CD4-positive, alpha-beta T cell (primary cell): ENCODE measurements at regions not wholly inside any gene's neighbourhood (a gene's known extent, or its start where the extent isn't known, plus 50 kb on each side); places are given as distances from the start of the nearest gene placed in this dataset.

Experiments
- ATAC-seq: fragments of 200-7000 bp; cut with Tn5 transposase; one replicate; pipeline ENCODE4 v1.10.0; 2022; ENCODE audit warnings: mild to moderate bottlenecking; ENCODE audit not compliant: poor library complexity
- CTCF ChIA-PET: fragments of 350-600 bp; sonication (Branson Sonifier 250); formaldehyde crosslinking; loops from one replicate; lab custom pipeline; 2021; ENCODE audit warnings: antibody characterized with exemption, inconsistent platforms; lab: Charles Lee
- POLR2A ChIA-PET: fragments of 350-600 bp; sonication (Branson Sonifier 250); formaldehyde crosslinking; loops from one replicate; lab custom pipeline; 2021; ENCODE audit warnings: antibody characterized with exemption, inconsistent platforms; lab: Charles Lee
- DNase-seq, 14 experiments: peaks; one replicate each; pipeline ENCODE4 v3.0.0-alpha.2; 2013 to 2020; ENCODE audit warnings: mixed read lengths in 2 of 14
- H3K27ac ChIP-seq, 2 donors: one replicate each; pipeline versions ENCODE4 v1.5.1 to v1.7.0; 2013; ENCODE audit warnings: low read length in 2 of 2, low read depth in 1 of 2, mild to moderate bottlenecking in 1 of 2
- H3K27me3 ChIP-seq, 2 experiments: 1 replicate in 1 of 2; 2 replicates in 1 of 2; pipeline versions ENCODE4 v1.6.1 to v1.7.0; 2013; ENCODE audit warnings: low read length in 2 of 2, control low read depth in 1 of 2, mild to moderate bottlenecking in 1 of 2, moderate library complexity in 1 of 2; ENCODE audit not compliant: insufficient read depth in 2 of 2, control insufficient read depth in 1 of 2
- H3K36me3 ChIP-seq: one replicate; pipeline ENCODE4 v1.6.1; 2013; ENCODE audit warnings: low read length, control low read depth; ENCODE audit not compliant: insufficient read depth
- H3K4me1 ChIP-seq: one replicate; pipeline ENCODE4 v1.6.1; 2013; ENCODE audit warnings: low read length, control low read depth; ENCODE audit not compliant: insufficient read depth
- H3K4me3 ChIP-seq: one replicate; pipeline ENCODE4 v1.5.1; 2013; ENCODE audit warnings: mild to moderate bottlenecking, low read length, moderate library complexity
- H3K9me3 ChIP-seq, 2 experiments: 1 replicate in 1 of 2; 2 replicates in 1 of 2; pipeline versions ENCODE4 v1.6.1 to v1.7.0; 2013; ENCODE audit warnings: low read length in 2 of 2, mild to moderate bottlenecking in 2 of 2, control low read depth in 1 of 2, moderate library complexity in 1 of 2; ENCODE audit not compliant: control insufficient read depth in 1 of 2, insufficient read depth in 1 of 2
- H3K27ac Mint-ChIP-seq: one replicate; pipeline ENCODE4 v1.8.0; 2020; ENCODE audit warnings: mixed read lengths
- H3K27me3 Mint-ChIP-seq: one replicate; pipeline ENCODE4 v1.8.0; 2021; ENCODE audit warnings: mixed read lengths
- H3K36me3 Mint-ChIP-seq: one replicate; pipeline ENCODE4 v1.8.0; 2021; ENCODE audit warnings: low read depth, mixed read lengths
- H3K4me1 Mint-ChIP-seq: one replicate; pipeline ENCODE4 v1.8.0; 2021; ENCODE audit warnings: low read depth, mixed read lengths
- H3K4me3 Mint-ChIP-seq: one replicate; pipeline ENCODE4 v1.8.0; 2020; ENCODE audit warnings: mild to moderate bottlenecking, mixed read lengths
- H3K9me3 Mint-ChIP-seq: one replicate; pipeline ENCODE4 v1.8.0; 2020; ENCODE audit warnings: mixed read lengths
- CTCF ChIP-seq: fragments of 200-600 bp; IDR thresholded peaks from one replicate; pipeline ENCODE4 v1.8.0; 2022; ENCODE audit warnings: antibody characterized with exemption, mild to moderate bottlenecking
- intact Hi-C, 2 experiments: fragments of 100-400 bp; cut with DNase I in 1 of 2; cut with micrococcal nuclease in 1 of 2; formaldehyde crosslinking; loops; one replicate each; pipeline versions ENCODE4 v1.15.1 to v1.9.0; 2023 to 2025; cut with DNase I, micrococcal nuclease

GRCh38 chr11:32196137-32196536, 105.3 kb downstream of the RCN1 start:
- ChIA-PET CTCF (no interaction called here), POLR2A (no interaction called here)
- Mint-ChIP-seq H3K27me3 (peaks cover 31% of the 10 kb centered on the region), H3K36me3 (no peaks in the 10 kb centered on the region), H3K4me1 (no peaks in the 10 kb centered on the region), H3K27ac (no peak overlapping the region), H3K9me3 (no peaks in the 10 kb centered on the region), H3K4me3 (no peak overlapping the region)
- Histone ChIP-seq H3K27me3 (no peaks in the 10 kb centered on the region), H3K27ac (no peak overlapping the region), H3K4me1 (no peaks in the 10 kb centered on the region), H3K4me3 (no peak overlapping the region), H3K36me3 (no peaks in the 10 kb centered on the region), H3K9me3 (peaks cover 0 to 4% of the 10 kb centered on the region in 2 experiments)
- TF ChIP-seq CTCF: no peak
- intact Hi-C loops: no loop called here
- ATAC-seq (no peak), DNase-seq (no peak)

- ChIA-PET POLR2A (no interaction called here), CTCF (interaction anchor here (1.6 kb wide), 1 partner anchor 22 kb away, joined by 3 read pairs; no protein-coding TSS in a partner anchor)
- Histone ChIP-seq H3K36me3 (no peaks in the 10 kb centered on the region), H3K27me3 (no peaks in the 10 kb centered on the region), H3K9me3 (peaks cover 0 to 4% of the 10 kb centered on the region in 2 experiments), H3K27ac (no peak overlapping the region), H3K4me1 (no peaks in the 10 kb centered on the region), H3K4me3 (no peak overlapping the region)
- ATAC-seq (no peak), DNase-seq (no peak)
- intact Hi-C loops: no loop called here
- Mint-ChIP-seq H3K27me3 (peaks cover 23% of the 10 kb centered on the region), H3K4me3 (no peak overlapping the region), H3K27ac (no peak overlapping the region), H3K9me3 (no peaks in the 10 kb centered on the region), H3K4me1 (no peaks in the 10 kb centered on the region), H3K36me3 (no peaks in the 10 kb centered on the region)
- no peak for TF ChIP-seq CTCF
Observed at GRCh38 chr11:32198053-32198452, 107.2 kb downstream of the RCN1 start.

- no peak for ATAC-seq
- Histone ChIP-seq H3K36me3 (no peaks in the 10 kb centered on the region), H3K4me3 (no peak overlapping the region), H3K27me3 (no peaks in the 10 kb centered on the region), H3K9me3 (peaks cover 0 to 4% of the 10 kb centered on the region in 2 experiments), H3K27ac (no peak overlapping the region), H3K4me1 (no peaks in the 10 kb centered on the region)
- peaks cover 15% of the 10 kb centered on the region for H3K27me3 Mint-ChIP-seq
- no peak overlapping the region for H3K4me3 Mint-ChIP-seq
- H3K27ac Mint-ChIP-seq: no peak overlapping the region
- no peaks in the 10 kb centered on the region for H3K4me1 Mint-ChIP-seq
- DNase-seq: no peak
- POLR2A ChIA-PET: no interaction called here
- TF ChIP-seq CTCF: no peak
- H3K36me3 Mint-ChIP-seq: no peaks in the 10 kb centered on the region
- intact Hi-C loops: no loop called here
- no peaks in the 10 kb centered on the region for H3K9me3 Mint-ChIP-seq
- CTCF ChIA-PET: no interaction called here
Observed at GRCh38 chr11:32200136-32200847, 109.4 kb downstream of the RCN1 start.
